H1 (cell line): ENCODE measurements at regions not wholly inside any gene's neighbourhood (a gene's known extent, or its start where the extent isn't known, plus 50 kb on each side); places are given as distances from the start of the nearest gene placed in this dataset.
"Not testable (repeated sequence)": the region's sequence is repeated elsewhere in the genome, so short reads cannot be mapped to it uniquely, and the experiment has no call there.

Source experiments
- CTCF ChIA-PET: fragments of 300-600 bp; sonication (Branson Sonifier 250); formaldehyde crosslinking; loops from one replicate; lab custom pipeline; 2021; ENCODE audit not compliant: partially characterized antibody; lab: Charles Lee
- POLR2A ChIA-PET: fragments of 300-600 bp; sonication (Branson Sonifier 250); formaldehyde crosslinking; loops from one replicate; lab custom pipeline; 2021; ENCODE audit warnings: inconsistent platforms; ENCODE audit not compliant: partially characterized antibody; lab: Charles Lee
- DNase-seq, 2 experiments: peaks; one replicate each; pipeline versions ENCODE4 v3.0.0 to v3.0.0-alpha.2; 2010 to 2022; ENCODE audit warnings: low spot score in 2 of 2, low read depth in 1 of 2, mixed read lengths in 1 of 2
- FAIRE-seq: peaks from 2 replicates; lab custom pipeline; 2011; peaks lifted over from hg19 to GRCh38; lab: Jason Lieb, UNC
- H2AFZ ChIP-seq: 2 replicates; pipeline ENCODE4 v1.8.1; 2012; ENCODE audit warnings: low read length, inconsistent platforms
- H2AK5ac ChIP-seq: 2 replicates; pipeline ENCODE4 v1.6.1; 2013; ENCODE audit warnings: low read depth, low read length
- H2BK120ac ChIP-seq: replicated peaks from 2 replicates; pipeline ENCODE3; 2013; ENCODE audit warnings: low read depth, low read length, inconsistent platforms
- H2BK12ac ChIP-seq: 2 replicates; pipeline ENCODE4 v1.6.1; 2013; ENCODE audit warnings: low read depth, low read length
- H2BK15ac ChIP-seq: 2 replicates; pipeline ENCODE4 v1.6.1; 2013; ENCODE audit warnings: low read length
- H2BK20ac ChIP-seq: 2 replicates; pipeline ENCODE4 v1.6.1; 2013; ENCODE audit warnings: low read length
- H2BK5ac ChIP-seq: 2 replicates; pipeline ENCODE4 v1.6.1; 2013; ENCODE audit warnings: low read depth, low read length
- H3K14ac ChIP-seq: 2 replicates; pipeline ENCODE4 v1.6.1; 2013; ENCODE audit warnings: inconsistent platforms; ENCODE audit not compliant: insufficient read length
- H3K18ac ChIP-seq: 2 replicates; pipeline ENCODE4 v1.6.1; 2013; ENCODE audit warnings: low read length; ENCODE audit errors: extremely low read depth
- H3K23ac ChIP-seq: 2 replicates; pipeline ENCODE4 v1.6.1; 2013; ENCODE audit warnings: inconsistent platforms; ENCODE audit not compliant: insufficient read length
- H3K23me2 ChIP-seq: 2 replicates; pipeline ENCODE4 v1.6.1; 2013; ENCODE audit warnings: low read depth, low read length
- H3K27ac ChIP-seq: 2 replicates; pipeline ENCODE4 v1.6.1; 2011; ENCODE audit warnings: low read depth, low read length, inconsistent platforms
- H3K27me3 ChIP-seq, 4 experiments: replicated peaks in 1 of 4; 1 replicate in 1 of 4; 2 replicates in 3 of 4; pipeline versions ENCODE4 v1.6.1 to v1.8.1; 2011 to 2013; ENCODE audit warnings: low read length in 3 of 4, mild to moderate bottlenecking in 3 of 4, inconsistent platforms in 2 of 4, mixed read lengths in 2 of 4, moderate library complexity in 1 of 4; ENCODE audit not compliant: control insufficient read depth in 3 of 4, insufficient read depth in 3 of 4; ENCODE audit errors: extremely low read depth in 1 of 4
- H3K36me3 ChIP-seq, 4 experiments: 2 replicates each; pipeline versions ENCODE4 v1.6.1 to v1.8.1; 2011 to 2013; ENCODE audit warnings: mild to moderate bottlenecking in 4 of 4, low read length in 3 of 4, moderate library complexity in 2 of 4, control low read depth in 1 of 4, inconsistent platforms in 1 of 4; ENCODE audit not compliant: insufficient read depth in 4 of 4, control insufficient read depth in 2 of 4
- H3K4ac ChIP-seq: replicated peaks from 2 replicates; pipeline ENCODE3; 2013; ENCODE audit warnings: low read length, low read depth, mixed read lengths, inconsistent platforms; ENCODE audit not compliant: insufficient read length
- H3K4me1 ChIP-seq, 4 experiments: replicated peaks in 1 of 4; 1 replicate in 1 of 4; 2 replicates in 3 of 4; pipeline versions ENCODE4 v1.6.1 to v1.8.1; 2011 to 2013; ENCODE audit warnings: low read length in 3 of 4, inconsistent platforms in 2 of 4, mixed read lengths in 1 of 4; ENCODE audit not compliant: insufficient read depth in 4 of 4, control insufficient read depth in 3 of 4
- H3K4me2 ChIP-seq, 2 experiments: 2 replicates each; pipeline versions ENCODE4 v1.6.1 to v1.8.1; 2011 to 2013; ENCODE audit warnings: low read depth in 2 of 2, low read length in 2 of 2, control low read depth in 1 of 2, inconsistent platforms in 1 of 2, mild to moderate bottlenecking in 1 of 2; ENCODE audit not compliant: insufficient read depth in 1 of 2
- H3K4me3 ChIP-seq, 4 experiments: fragments of 200-600, 300-600 bp in 1 of 4; sonication (generic), shearing (Covaris generic), sonication (Bioruptor Twin) in 1 of 4; 2 replicates each; pipeline versions ENCODE4 v1.5.1 to v1.8.1; 2011 to 2016; ENCODE audit warnings: low read length in 4 of 4, low read depth in 3 of 4, control low read depth in 2 of 4, inconsistent platforms in 2 of 4, mild to moderate bottlenecking in 2 of 4, mixed read lengths in 1 of 4, moderate library complexity in 1 of 4; ENCODE audit not compliant: insufficient read depth in 2 of 4; ENCODE audit errors: extremely low read depth in 1 of 4
- H3K56ac ChIP-seq: replicated peaks from 2 replicates; pipeline ENCODE3; 2013; ENCODE audit warnings: low read depth, mild to moderate bottlenecking, mixed read lengths, low read length, inconsistent platforms; ENCODE audit not compliant: insufficient read length
- H3K79me1 ChIP-seq: 2 replicates; pipeline ENCODE4 v1.6.1; 2013; ENCODE audit warnings: low read depth, low read length, control low read depth
- H3K79me2 ChIP-seq, 2 experiments: 2 replicates each; pipeline versions ENCODE4 v1.6.1 to v1.8.1; 2012 to 2013; ENCODE audit warnings: low read length in 2 of 2, mild to moderate bottlenecking in 2 of 2, inconsistent platforms in 1 of 2; ENCODE audit not compliant: insufficient read depth in 2 of 2, control insufficient read depth in 1 of 2
- H3K9ac ChIP-seq, 4 experiments: replicated peaks in 1 of 4; 1 replicate in 1 of 4; 2 replicates in 3 of 4; pipeline versions ENCODE4 v1.6.1 to v1.8.1; 2011 to 2013; ENCODE audit warnings: low read depth in 3 of 4, low read length in 3 of 4, control low read depth in 2 of 4, mild to moderate bottlenecking in 2 of 4, moderate library complexity in 2 of 4, inconsistent platforms in 1 of 4; ENCODE audit errors: extremely low read depth in 1 of 4
- H3K9me3 ChIP-seq, 2 experiments: 2 replicates each; pipeline versions ENCODE4 v1.6.1 to v1.8.1; 2012 to 2013; ENCODE audit warnings: mild to moderate bottlenecking in 2 of 2, moderate library complexity in 2 of 2, control low read depth in 1 of 2, inconsistent platforms in 1 of 2, low read depth in 1 of 2, low read length in 1 of 2, mixed read lengths in 1 of 2; ENCODE audit not compliant: insufficient read depth in 2 of 2
- H4K20me1 ChIP-seq, 2 experiments: replicated peaks in 1 of 2; 2 replicates each; pipeline versions ENCODE3 to v1.8.1; 2011 to 2013; ENCODE audit warnings: inconsistent platforms in 2 of 2, low read length in 2 of 2, mild to moderate bottlenecking in 1 of 2; ENCODE audit not compliant: insufficient read depth in 2 of 2, control insufficient read depth in 1 of 2
- H4K5ac ChIP-seq: 2 replicates; pipeline ENCODE4 v1.6.1; 2013; ENCODE audit warnings: low read length, low read depth, mixed read lengths, inconsistent platforms; ENCODE audit not compliant: insufficient read length
- H4K8ac ChIP-seq: 2 replicates; pipeline ENCODE4 v1.8.0; 2013; ENCODE audit warnings: mild to moderate bottlenecking, moderate library complexity, low read length, inconsistent platforms; ENCODE audit not compliant: insufficient read depth; ENCODE audit errors: extremely low read depth
- H4K91ac ChIP-seq: replicated peaks from 2 replicates; pipeline ENCODE3; 2013; ENCODE audit warnings: low read length, mixed read lengths, inconsistent platforms; ENCODE audit not compliant: insufficient read length
- RAD21 ChIP-seq, 2 experiments: IDR thresholded peaks in 1 of 2; conservative IDR thresholded peaks in 1 of 2; 2 replicates each; pipeline ENCODE4 v1.6.1; 2011; ENCODE audit warnings: low read depth in 2 of 2, low read length in 2 of 2, improper control_type of control experiment in 1 of 2, inconsistent platforms in 1 of 2, mild to moderate bottlenecking in 1 of 2, moderate library complexity in 1 of 2
- WGBS, 2 experiments: shearing (Covaris generic) in 1 of 2; methylation state at CpG; one replicate each; pipeline versions ENCODE4 v1.1.6 to v1.1.7; 2013 to 2015; ENCODE audit warnings: low lambda C conversion rate in 2 of 2, mixed read lengths in 2 of 2, inconsistent platforms in 1 of 2, low coverage in 1 of 2, missing lambda C conversion rate in 1 of 2; ENCODE audit not compliant: insufficient replicate concordance in 2 of 2, insufficient coverage in 1 of 2, insufficient read length in 1 of 2; ENCODE audit errors: extremely low coverage in 1 of 2, missing lambda C conversion rate in 1 of 2; 5-methylcytosine and 5-hydroxymethylcytosine counted together

DNA sequence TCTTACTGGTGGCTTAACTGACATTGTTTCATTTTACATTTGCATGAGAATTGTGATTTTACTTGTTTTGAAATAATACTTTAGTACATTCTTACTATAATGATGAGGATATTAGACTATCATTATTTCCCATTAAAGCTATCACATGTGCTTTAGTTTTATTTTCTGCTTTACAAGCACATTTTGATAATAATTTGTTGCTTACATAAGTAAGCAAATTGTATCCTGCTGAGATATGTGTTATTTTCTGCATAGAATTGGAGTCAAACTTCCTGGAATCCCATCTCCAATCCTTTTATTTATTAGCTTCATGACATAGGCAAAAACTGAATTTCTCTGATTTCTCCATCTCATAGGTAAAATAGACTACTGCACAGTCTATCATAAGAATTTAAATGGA, 847.4 kb downstream of the DIPK2A start:
- no peak overlapping the region for H2BK5ac ChIP-seq
- no peak overlapping the region for H3K4me2 ChIP-seq
- peaks cover 0 to 1% (median 0%) of the 10 kb centered on the region in 4 experiments; a peak in 1 of 7 replicates for H3K27me3 ChIP-seq
- no peak overlapping the region for H3K18ac ChIP-seq
- H4K91ac ChIP-seq = no peak overlapping the region
- POLR2A ChIA-PET = no interaction called here
- H2BK12ac ChIP-seq = no peak overlapping the region
- H2BK20ac ChIP-seq = no peak overlapping the region
- H3K4me3 ChIP-seq = no peak overlapping the region
- H3K27ac ChIP-seq = no peak overlapping the region
- H2BK120ac ChIP-seq = no peak overlapping the region
- no peak overlapping the region for H2AFZ ChIP-seq
- no peak overlapping the region for H2BK15ac ChIP-seq
- no peak overlapping the region for H4K8ac ChIP-seq
- H3K4ac ChIP-seq = no peak overlapping the region
- FAIRE-seq = no peak
- H3K79me2 ChIP-seq = no peaks in the 10 kb centered on the region
- no peak overlapping the region for H2AK5ac ChIP-seq
- no peak for DNase-seq
- H3K14ac ChIP-seq = no peak overlapping the region
- TF ChIP-seq RAD21 (IDR thresholded peaks at IDR 0.05 in 1 of 2, conservative IDR thresholded peaks at IDR 0.05 in 1 of 2; ENCODE audit: low read depth in 2 of 2, low read length in 2 of 2) = no peak
- TF ChIP-seq, all 59 proteins: peak for 0
- H3K9me3 ChIP-seq = no peaks in the 10 kb centered on the region
- CTCF ChIA-PET = no interaction called here
- H4K5ac ChIP-seq = no peak overlapping the region
- no peak overlapping the region for H3K23ac ChIP-seq
- H3K23me2 ChIP-seq = no peaks in the 10 kb centered on the region
- H3K4me1 ChIP-seq = peaks cover 0 to 3% (median 0%) of the 10 kb centered on the region in 4 experiments; a peak in 1 of 7 replicates
- no peaks in the 10 kb centered on the region for H3K79me1 ChIP-seq
- no peak overlapping the region for H3K9ac ChIP-seq
- no peaks in the 10 kb centered on the region for H4K20me1 ChIP-seq
- H3K56ac ChIP-seq = no peak overlapping the region
- no peaks in the 10 kb centered on the region for H3K36me3 ChIP-seq

DNA sequence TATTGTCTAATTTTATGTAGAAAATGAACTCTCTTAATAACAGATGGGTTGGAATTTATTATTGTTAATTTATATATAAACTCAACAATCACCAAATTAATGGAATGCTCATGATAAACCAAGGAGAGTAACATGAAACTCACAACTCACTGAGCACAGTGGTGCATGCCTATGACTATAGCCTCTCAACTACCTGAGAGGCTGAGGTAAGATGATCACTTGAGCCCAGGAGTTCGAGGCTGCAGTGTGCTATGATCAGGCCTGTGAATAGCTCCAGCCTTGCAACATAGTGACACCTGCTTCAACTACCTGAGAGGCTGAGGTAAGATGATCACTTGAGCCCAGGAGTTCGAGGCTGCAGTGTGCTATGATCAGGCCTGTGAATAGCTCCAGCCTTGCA, 848.6 kb downstream of the DIPK2A start:
- H2BK5ac ChIP-seq, H2BK120ac ChIP-seq, H3K79me2 ChIP-seq, H3K9me3 ChIP-seq, H3K4ac ChIP-seq, H2BK12ac ChIP-seq, H3K9ac ChIP-seq, H3K4me1 ChIP-seq, H4K8ac ChIP-seq, H4K5ac ChIP-seq, H3K27me3 ChIP-seq, H4K91ac ChIP-seq, H3K14ac ChIP-seq, H3K23ac ChIP-seq, H3K23me2 ChIP-seq, H3K79me1 ChIP-seq, H3K18ac ChIP-seq, H3K36me3 ChIP-seq, CTCF ChIA-PET, H3K27ac ChIP-seq, H3K4me3 ChIP-seq, H2AK5ac ChIP-seq, H3K56ac ChIP-seq, DNase-seq, H4K20me1 ChIP-seq, H2BK15ac ChIP-seq, FAIRE-seq, POLR2A ChIA-PET, H2BK20ac ChIP-seq, H3K4me2 ChIP-seq, H2AFZ ChIP-seq: not testable (repeated sequence)
- WGBS, 2 experiments = 77% methylated on average over 2 of the region's 2 CpGs; no CpG with 5 or more reads in 1 of the 2 experiments
